ENCODE measurements at regions not wholly inside any gene's neighbourhood (a gene's known extent, or its start where the extent isn't known, plus 50 kb on each side); places are given as distances from the start of the nearest gene placed in this dataset.

GRCh38 chr3:120854908-120855526 is 53.0 kb upstream of the STXBP5L start:
- WGBS, 2 experiments (ENCODE audit: extremely low coverage in 2 of 2, insufficient read length in 1 of 2) = no CpG with 5 or more reads among the region's 3 CpGs
- H3K23ac ChIP-seq (ENCODE audit: low read depth, low read length) = no peak overlapping the region
- H3K27me3 ChIP-seq (ENCODE audit: control insufficient read depth, insufficient read depth, low read length) = no peaks in the 10 kb centered on the region; the same call in 1 of the 2 replicates
- no TSS peak for BruUV-seq (replicated peaks)
- no peak overlapping the region for H3K18ac ChIP-seq (ENCODE audit: low read depth, low read length)
- H3K56ac ChIP-seq (ENCODE audit: extremely low read depth, insufficient read depth, low read length) = no peak overlapping the region
- DNase-seq (no peak), ATAC-seq (ENCODE audit: low read depth) (no peak)
- H3K4ac ChIP-seq (ENCODE audit: low read depth, low read length) = no peak overlapping the region
- H3K9ac ChIP-seq (ENCODE audit: low read depth, low read length) = no peak overlapping the region
- no peak overlapping the region for H4K91ac ChIP-seq (ENCODE audit: insufficient read depth, low read depth, low read length)
- H4K20me1 ChIP-seq (ENCODE audit: insufficient read depth, low read length) = no peaks in the 10 kb centered on the region
- POLR2A ChIA-PET (ENCODE audit: unreplicated experiment) = no interaction called here
- no peak overlapping the region for H2BK5ac ChIP-seq (ENCODE audit: low read depth, low read length, poor library complexity, severe bottlenecking)
- no peak overlapping the region for H3K14ac ChIP-seq (replicated peaks; ENCODE audit: low read depth, low read length)
- no peak overlapping the region for H3K27ac ChIP-seq (ENCODE audit: insufficient read depth, low read length)
- no peaks in the 10 kb centered on the region for H3K79me1 ChIP-seq (ENCODE audit: low read depth in 1 of 2, low read length in 2 of 2)
- no peak overlapping the region for H2BK20ac ChIP-seq (ENCODE audit: low read depth, low read length)
- no peak overlapping the region for H2AK5ac ChIP-seq (ENCODE audit: low read depth, low read length)
- H4K5ac ChIP-seq (ENCODE audit: low read depth, low read length) = no peak overlapping the region
- H3K4me2 ChIP-seq (ENCODE audit: low read depth, low read length) = no peak overlapping the region
- H2AFZ ChIP-seq (replicated peaks; ENCODE audit: low read length, poor library complexity) = no peak overlapping the region
- no peak overlapping the region for H2AK9ac ChIP-seq (replicated peaks; ENCODE audit: low read depth, low read length, poor library complexity)
- no peak overlapping the region for H2BK15ac ChIP-seq (ENCODE audit: low read depth, low read length)
- no peaks in the 10 kb centered on the region for H3K9me1 ChIP-seq (ENCODE audit: insufficient read depth, low read length)
- no peaks in the 10 kb centered on the region for H3K4me1 ChIP-seq (ENCODE audit: control insufficient read depth, insufficient read depth, low read length)
- H4K8ac ChIP-seq (ENCODE audit: low read depth in 2 of 2, low read length in 2 of 2) = no peak overlapping the region
- TF ChIP-seq CEBPB (IDR thresholded peaks at IDR 0.05; ENCODE audit: low read depth, low read length) (no peak), MAFK (IDR thresholded peaks at IDR 0.05; ENCODE audit: low read depth, low read length) (no peak), CTCF (conservative IDR thresholded peaks at IDR 0.05; ENCODE audit: low read depth, low read length) (no peak), USF2 (IDR thresholded peaks at IDR 0.05; ENCODE audit: low read depth, low read length) (no peak), POLR2A (IDR thresholded peaks at IDR 0.05; ENCODE audit: low read depth, low read length) (no peak), BHLHE40 (IDR thresholded peaks at IDR 0.05; ENCODE audit: low read depth, low read length) (no peak), ELK1 (IDR thresholded peaks at IDR 0.05; ENCODE audit: borderline replicate concordance, low read depth, low read length) (no peak), RAD21 (IDR thresholded peaks at IDR 0.05; ENCODE audit: low read length) (no peak), NFE2L2 (IDR thresholded peaks at IDR 0.05; ENCODE audit: low read depth, low read length) (no peak), CHD1 (IDR thresholded peaks at IDR 0.05; ENCODE audit: low read depth, low read length) (no peak), SMC3 (IDR thresholded peaks at IDR 0.05; ENCODE audit: low read depth, low read length) (no peak), MAZ (IDR thresholded peaks at IDR 0.05; ENCODE audit: borderline replicate concordance, low read depth, low read length) (no peak), FOS (IDR thresholded peaks at IDR 0.05; ENCODE audit: low read depth, low read length) (no peak), RFX5 (IDR thresholded peaks at IDR 0.05; ENCODE audit: low read depth, low read length) (no peak)
- no peak overlapping the region for H2BK120ac ChIP-seq (ENCODE audit: low read depth, low read length)
- CTCF ChIA-PET = no interaction called here
- dilution Hi-C loops (cut with HindIII; ENCODE audit: low sequenced_read_pairs, unreplicated experiment) = no loop called here
- intact Hi-C loops (cut with micrococcal nuclease) = no loop called here
- no peaks in the 10 kb centered on the region for H3K9me3 ChIP-seq (ENCODE audit: control insufficient read depth, insufficient read depth, low read length)
- H3K4me3 ChIP-seq (ENCODE audit: insufficient read depth, low read depth, low read length) = no peak overlapping the region
- no peaks in the 10 kb centered on the region for H3K36me3 ChIP-seq (ENCODE audit: control insufficient read depth, insufficient read depth, low read length)
- in situ Hi-C loops (cut with MboI; ENCODE audit: low sequenced_read_pairs) = no loop called here

Data from IMR-90 (cell line).